RWPE1 (cell line): ENCODE measurements at regions not wholly inside any gene's neighbourhood (a gene's known extent, or its start where the extent isn't known, plus 50 kb on each side); places are given as distances from the start of the nearest gene placed in this dataset.
"Not testable (repeated sequence)": the region's sequence is repeated elsewhere in the genome, so short reads cannot be mapped to it uniquely, and the experiment has no call there.

Source experiments
- CTCF ChIA-PET: fragments of 350-600 bp; sonication (Branson Sonifier 250); formaldehyde crosslinking; extraction: SDS; loops from one replicate; lab custom pipeline; 2021; lab: Yijun Ruan, JAX
- POLR2A ChIA-PET: fragments of 400-600 bp; formaldehyde crosslinking; extraction: SDS; loops from one replicate; lab custom pipeline; 2020; ENCODE audit warnings: antibody characterized with exemption; ENCODE audit not compliant: low non-redundant PET; lab: Yijun Ruan, JAX
- DNase-seq: peaks from one replicate; pipeline ENCODE4 v3.0.0; 2012; ENCODE audit warnings: low spot score
- H3K27ac ChIP-seq: fragments of 450-650 bp; 2 replicates; pipeline ENCODE4 v1.5.1; 2017
- TF ChIP-seq, protein P1 (sequence below): fragments of 450-650 bp; conservative IDR thresholded peaks from 2 replicates; pipeline ENCODE4 v1.5.1; 2017; ENCODE audit warnings: low read depth, mild to moderate bottlenecking

GRCh38 chr16:60608971-60609370 lies 1427.3 kb downstream of the CDH8 start:
- H3K27ac ChIP-seq = no peak overlapping the region
- CTCF ChIA-PET = no interaction called here
- TF ChIP-seq, protein P1, sequence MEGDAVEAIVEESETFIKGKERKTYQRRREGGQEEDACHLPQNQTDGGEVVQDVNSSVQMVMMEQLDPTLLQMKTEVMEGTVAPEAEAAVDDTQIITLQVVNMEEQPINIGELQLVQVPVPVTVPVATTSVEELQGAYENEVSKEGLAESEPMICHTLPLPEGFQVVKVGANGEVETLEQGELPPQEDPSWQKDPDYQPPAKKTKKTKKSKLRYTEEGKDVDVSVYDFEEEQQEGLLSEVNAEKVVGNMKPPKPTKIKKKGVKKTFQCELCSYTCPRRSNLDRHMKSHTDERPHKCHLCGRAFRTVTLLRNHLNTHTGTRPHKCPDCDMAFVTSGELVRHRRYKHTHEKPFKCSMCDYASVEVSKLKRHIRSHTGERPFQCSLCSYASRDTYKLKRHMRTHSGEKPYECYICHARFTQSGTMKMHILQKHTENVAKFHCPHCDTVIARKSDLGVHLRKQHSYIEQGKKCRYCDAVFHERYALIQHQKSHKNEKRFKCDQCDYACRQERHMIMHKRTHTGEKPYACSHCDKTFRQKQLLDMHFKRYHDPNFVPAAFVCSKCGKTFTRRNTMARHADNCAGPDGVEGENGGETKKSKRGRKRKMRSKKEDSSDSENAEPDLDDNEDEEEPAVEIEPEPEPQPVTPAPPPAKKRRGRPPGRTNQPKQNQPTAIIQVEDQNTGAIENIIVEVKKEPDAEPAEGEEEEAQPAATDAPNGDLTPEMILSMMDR = no peak
- no peak for DNase-seq
- POLR2A ChIA-PET = no interaction called here

GRCh38 chr16:60605652-60606051 lies 1430.6 kb downstream of the CDH8 start:
- CTCF ChIA-PET, H3K27ac ChIP-seq, POLR2A ChIA-PET, DNase-seq: not testable (repeated sequence)

GRCh38 chr16:60605176-60605575 lies 1431.1 kb downstream of the CDH8 start:
- DNase-seq = no peak
- TF ChIP-seq, protein P1 = no peak
- POLR2A ChIA-PET = no interaction called here
- CTCF ChIA-PET = no interaction called here
- no peak overlapping the region for H3K27ac ChIP-seq

- TF ChIP-seq, protein P1 = no peak
- H3K27ac ChIP-seq = no peak overlapping the region
Measured at GRCh38 chr16:60586493-60586892, 1449.7 kb downstream of the CDH8 start.

DNA sequence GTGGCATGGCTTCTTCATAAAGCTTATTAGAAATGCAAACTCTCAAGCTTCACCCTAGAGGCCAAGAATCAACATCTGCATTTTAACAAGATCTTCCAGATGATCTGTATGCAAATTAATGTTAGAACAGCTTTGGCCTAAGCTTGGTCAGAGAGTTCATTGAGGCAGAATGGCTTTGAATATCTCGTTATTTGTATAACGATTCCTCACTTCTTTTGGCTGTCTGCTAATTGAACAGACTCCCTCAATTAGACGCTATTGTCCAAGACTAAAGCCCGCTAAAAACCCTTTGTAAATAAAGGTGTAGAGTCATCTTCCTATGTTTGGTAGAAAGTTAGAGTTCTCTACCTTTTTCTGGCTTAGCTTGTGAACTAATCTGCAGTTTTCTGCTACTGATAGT lies 1453.7 kb downstream of the CDH8 start:
- DNase-seq = no peak
- no peak overlapping the region for H3K27ac ChIP-seq
- POLR2A ChIA-PET = no interaction called here
- CTCF ChIA-PET = no interaction called here
- TF ChIP-seq, protein P1 = no peak

More at GRCh38 chr16:60586493-60586892, 1449.7 kb downstream of the CDH8 start:
- DNase-seq = no peak
- CTCF ChIA-PET = no interaction called here
- POLR2A ChIA-PET = no interaction called here

GRCh38 chr16:60566901-60567300 lies 1469.3 kb downstream of the CDH8 start:
- no peak for DNase-seq
- TF ChIP-seq, protein P1 = no peak
- ChIA-PET POLR2A (no interaction called here), CTCF (no interaction called here)
- H3K27ac ChIP-seq = no peak overlapping the region

- no peak for DNase-seq
- CTCF ChIA-PET = no interaction called here
- POLR2A ChIA-PET = no interaction called here
- H3K27ac ChIP-seq = no peak overlapping the region
- TF ChIP-seq, protein P1 = no peak
Measured at GRCh38 chr16:60564588-60564987, 1471.7 kb downstream of the CDH8 start.
